Renal cortical epithelial cell (primary cell): ENCODE measurements at regions not wholly inside any gene's neighbourhood (a gene's known extent, or its start where the extent isn't known, plus 50 kb on each side); places are given as distances from the start of the nearest gene placed in this dataset.

Experiments used
- DNase-seq: peaks from one replicate; pipeline ENCODE4 v3.0.0-alpha.2; 2011; ENCODE audit warnings: low read depth

DNA sequence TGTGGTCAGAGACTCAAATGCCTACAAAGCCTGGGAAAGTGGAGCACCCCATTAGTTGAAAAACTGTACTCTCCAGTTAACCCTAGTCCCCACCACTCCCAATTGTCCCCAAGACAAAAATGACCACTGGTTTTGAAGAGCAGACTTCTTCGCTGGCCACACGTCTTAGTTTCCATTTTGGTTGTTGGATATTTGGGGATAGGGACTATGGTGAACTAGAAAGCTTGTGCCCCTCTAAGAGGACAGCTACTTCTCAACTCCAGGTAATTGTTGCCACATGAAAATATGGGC lies 109.4 kb upstream of the SPRY4 start:
- DNase-seq, result no peak

DNA sequence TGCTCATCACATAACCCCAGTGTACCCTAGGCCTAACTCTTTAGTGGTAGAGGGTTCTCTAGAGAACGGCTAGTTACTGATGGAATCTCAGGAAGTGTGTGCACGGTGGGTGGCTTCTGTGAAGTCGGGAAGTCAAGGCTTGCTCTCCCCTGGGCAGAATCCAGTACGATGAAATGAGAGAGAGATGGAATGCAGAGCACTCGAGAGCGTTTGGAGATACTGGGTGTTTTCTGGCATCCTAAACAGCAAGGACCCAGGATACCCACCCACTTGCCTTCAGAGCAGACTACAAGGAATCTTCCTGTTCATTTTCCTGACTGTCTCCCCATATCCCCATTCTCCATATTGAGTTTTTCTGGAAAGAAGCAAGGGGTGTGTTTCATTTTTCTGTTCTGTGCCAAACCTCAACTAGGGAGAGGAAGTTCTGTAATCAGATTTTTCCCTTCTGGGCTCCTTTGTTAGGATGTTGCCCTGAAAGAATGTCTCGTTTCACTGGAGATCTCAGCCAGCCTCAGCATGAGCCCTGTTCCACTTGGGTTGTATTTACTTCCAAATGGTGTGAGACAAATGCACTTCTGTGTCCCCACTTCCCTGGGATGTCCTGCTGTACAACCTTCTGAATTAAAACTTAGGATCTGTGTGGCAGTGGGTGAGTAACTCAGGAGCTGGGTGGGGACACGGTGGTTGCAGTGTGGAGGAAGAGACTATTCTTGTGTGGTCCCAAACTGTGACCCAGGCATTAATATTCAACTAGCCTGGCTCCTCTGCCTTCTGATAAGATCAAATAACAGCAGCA lies 108.9 kb upstream of the SPRY4 start:
- peak; percentile 43 for DNase-seq

DNA sequence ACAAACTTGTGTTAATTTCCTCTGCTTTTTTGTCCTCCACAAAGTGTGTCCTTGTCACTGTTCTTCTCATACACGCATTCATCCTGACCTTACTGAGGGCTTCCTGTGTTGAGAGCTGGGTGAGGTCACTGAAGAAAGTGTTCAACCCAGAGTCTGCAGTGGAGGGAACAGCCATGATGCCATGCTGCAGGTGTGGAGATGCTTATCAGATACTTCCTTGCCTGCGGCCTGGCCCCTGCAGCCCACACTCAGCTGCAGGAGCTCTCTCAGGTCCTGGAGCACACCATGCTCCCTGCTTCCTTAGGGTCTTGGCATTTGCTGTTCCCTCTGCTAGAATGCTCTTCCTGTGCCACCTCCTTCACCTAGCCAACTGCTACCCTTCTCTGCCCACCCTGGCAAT lies 108.1 kb upstream of the SPRY4 start:
- no peak for DNase-seq

DNA sequence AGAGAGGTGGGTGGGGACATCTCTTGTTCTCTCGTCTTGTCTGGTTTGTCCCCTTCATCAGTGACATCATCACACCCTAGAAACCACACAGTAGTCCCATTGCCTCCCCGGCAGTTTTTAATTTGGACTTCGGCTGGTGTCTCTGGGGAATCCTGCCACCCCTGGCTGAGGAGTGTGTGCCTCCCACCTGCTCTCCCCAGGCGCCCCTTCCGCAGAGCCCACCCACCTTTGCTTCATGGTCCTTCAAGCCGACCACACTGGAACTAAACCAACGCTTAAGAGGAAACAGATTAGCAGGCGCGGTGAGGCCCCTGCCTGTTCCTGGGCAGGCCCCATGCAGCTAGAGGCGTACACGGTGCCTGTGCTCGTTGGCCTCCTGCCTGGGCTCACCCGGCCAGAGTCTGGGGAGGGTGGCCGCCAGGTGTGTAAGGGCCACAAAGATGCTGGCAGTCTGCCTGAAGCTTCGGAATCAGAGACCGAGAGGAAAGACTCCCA lies 107.6 kb upstream of the SPRY4 start:
- DNase-seq, result no peak

DNA sequence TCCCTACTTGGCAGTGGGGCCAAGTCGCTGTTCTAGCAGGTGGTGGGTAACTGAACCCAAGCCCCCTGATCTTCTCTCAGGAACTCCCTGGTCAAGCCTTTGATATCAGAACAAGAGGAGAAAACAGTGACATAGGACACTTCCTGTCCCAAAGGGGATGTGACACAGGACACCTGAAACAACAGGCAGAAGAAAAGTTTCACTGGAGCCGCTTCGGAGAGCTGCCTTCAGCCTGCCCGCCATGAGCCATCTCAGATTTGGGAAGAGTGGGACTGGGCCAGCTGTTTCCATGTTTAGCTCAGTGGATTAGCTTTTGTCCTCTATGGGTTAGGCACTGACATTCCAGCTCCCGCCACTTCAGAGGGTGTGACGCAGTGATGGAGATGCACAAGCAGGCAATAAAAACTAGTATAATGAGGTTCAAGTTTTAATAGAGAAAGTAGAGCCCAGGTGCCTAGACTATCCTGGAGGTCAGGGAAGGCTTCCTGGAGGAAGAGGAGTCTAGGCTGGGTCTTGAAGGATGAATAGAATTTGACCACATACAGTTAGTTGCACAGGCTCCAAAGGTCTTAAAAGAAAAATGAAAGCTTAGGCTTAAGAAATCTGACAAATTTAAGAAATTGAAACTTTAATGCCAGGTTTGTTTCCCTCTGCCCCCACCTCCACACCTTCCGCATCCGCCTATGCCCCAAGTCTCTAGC lies 104.1 kb upstream of the SPRY4 start:
- no peak for DNase-seq

DNA sequence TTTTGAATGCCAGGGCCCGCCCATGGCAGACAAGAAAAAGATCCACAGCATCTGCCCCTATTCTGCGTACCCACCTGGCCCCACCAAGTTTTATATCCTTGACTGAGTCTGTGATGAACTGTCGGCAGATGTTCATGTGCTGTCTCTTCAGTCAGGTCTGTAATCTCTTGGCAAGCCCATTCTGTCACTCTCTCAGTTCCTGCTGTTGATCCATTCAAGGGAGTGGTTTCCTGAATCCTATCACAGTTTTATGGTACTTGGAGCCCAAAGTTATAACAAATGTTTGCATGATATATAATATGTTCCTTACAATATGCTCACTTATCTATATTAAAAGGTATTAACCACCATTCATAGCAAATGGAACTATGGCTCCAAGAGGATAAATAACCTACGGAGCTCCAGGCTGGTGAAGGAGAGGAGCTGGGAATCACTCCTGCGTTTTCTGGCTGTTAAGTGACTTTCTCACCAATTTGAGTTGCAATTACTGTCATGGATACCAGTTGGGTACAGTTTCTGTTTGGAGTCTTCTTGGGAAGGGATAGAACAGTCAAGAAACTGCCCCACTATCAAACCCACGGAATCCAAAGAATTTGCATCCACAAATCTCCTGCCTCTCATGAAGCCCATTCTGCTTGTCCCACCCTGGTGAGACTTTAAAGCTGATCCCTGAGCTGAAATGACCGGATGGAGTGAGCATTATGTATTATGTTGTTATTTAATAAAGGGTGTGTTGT lies 103.4 kb upstream of the SPRY4 start:
- no peak for DNase-seq

DNA sequence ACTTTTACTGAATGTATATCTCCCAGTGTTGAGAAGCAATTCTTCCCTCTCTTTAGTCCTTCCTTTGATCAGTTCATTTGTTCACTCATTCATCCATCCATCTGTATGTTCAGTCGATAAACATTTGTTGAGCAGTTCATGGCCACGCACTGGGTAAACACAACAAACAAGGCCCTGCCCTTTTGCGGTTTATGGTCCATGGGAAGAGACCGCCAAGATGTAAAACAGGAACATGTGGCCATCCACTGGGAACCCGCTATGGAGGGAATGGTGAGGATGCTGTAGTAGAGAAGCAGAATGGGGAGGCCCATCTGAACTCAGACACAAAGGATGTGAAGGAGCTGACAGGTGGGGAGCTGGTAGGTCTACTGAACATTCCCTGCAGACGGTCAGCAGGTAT lies 102.7 kb upstream of the SPRY4 start:
- no peak for DNase-seq

DNA sequence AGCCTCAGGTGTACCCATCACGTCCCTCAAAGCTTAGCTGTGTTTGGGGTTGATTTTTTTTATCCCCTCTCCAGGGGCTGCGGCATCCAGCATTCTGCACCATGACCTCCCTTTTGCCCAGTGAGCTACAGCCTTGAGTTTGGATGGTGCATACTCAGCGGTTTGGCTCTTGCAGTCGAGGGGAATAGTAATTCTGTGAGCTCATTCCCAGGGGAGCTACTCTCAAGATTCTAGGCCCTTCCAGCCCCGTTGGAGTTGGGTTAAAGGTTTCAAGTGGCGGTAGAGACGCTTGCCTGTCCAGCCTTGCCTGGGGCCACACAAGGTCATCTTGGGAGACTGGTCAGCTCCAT lies 102.2 kb upstream of the SPRY4 start:
- no peak for DNase-seq

DNA sequence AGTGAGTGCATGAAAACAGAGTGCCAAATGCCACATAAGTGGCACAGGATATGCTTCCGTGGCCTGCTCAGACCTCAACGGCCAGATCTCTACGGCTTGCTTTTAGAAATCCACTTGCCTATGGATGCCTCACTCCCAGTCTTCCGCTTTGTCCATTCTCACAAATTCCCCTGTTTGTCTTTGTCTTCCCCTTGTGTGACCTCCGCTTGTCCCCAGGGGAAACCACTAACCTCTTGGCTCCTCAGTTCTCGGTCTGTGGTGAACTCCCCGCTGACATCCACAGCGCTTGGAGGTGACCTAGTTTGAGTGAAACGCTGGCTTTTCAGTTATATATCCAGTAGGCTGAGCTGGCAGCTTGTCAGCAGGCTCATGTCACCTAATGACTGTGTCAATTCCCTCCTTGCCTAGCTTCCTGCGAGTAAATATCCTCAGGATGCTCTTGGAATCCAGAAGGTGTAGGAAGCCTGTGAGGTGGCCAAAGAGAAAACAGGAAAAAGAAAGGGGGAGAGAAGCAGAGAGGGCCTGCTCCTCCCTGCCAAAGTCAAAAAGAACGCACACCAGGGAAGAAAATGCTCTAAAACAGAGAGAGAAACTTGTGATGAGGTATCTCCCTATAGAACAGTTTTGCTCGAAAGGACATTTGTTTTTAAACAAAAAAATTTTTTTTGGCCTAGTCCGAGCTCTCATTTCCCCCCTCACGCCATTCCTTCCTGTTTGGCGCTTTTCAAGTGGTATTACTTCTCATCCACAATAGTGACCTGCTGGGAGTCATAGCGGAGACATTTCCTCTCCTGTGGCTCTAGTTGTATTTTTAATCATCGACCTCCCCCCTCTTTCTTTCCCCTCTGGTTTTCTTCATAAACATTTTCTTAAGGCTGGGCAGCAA lies 101.6 kb upstream of the SPRY4 start:
- DNase-seq, result no peak

DNA sequence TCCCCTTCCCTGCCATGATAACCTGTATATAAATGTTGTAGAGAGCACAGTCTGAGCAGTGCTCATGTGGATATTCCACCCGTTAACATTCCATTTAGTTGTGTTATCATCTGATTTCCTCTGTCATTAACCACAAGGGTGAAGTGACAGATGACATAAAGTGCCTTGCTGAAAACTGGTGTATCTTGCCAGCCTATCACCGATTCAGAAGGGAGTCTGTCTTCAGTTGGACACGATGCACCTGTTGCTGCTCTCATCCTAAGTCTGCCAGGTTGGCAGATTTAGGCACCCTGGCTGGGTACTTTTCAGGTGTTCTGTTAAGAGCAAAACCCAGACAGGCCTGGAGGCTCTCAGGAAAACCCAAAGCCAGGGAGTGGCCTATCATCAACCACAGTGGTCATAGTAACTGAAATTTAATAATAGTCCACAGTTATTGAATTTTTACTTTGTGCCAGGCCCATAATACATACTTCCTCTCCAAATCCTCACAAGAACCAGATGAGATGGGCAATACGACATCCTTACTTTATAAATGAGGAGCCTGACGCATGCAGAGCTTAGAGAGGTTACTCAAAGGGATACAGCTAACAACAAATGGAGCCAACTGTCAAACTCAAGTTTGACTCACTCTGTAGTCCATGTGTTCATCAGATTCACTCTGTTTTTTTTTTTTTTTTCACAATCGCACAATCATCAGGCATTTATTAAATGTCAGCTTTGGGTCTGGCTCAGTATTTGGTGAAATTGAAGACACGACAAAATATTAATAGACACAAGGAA lies 100.7 kb upstream of the SPRY4 start:
- DNase-seq, result no peak

DNA sequence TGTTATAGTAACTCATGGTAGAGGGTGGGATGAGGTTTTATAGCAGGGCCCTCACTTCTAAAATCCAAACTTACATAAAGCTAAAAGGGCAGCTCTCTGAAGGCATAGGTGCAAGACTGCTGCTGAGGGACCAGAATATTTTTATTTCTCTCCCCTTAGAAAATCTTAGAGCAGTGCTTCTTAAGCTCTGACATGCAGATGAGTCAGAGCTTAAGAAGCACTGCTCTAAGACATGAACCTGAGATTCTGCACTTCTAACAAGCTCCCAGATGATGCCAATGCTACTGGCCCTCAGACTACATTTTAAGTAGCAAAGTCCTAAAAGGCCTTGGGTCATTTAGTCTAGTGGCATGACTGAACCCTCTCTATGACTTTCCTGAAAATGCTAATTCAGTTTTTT lies 97.6 kb upstream of the SPRY4 start:
- DNase-seq, result peak; percentile 79

DNA sequence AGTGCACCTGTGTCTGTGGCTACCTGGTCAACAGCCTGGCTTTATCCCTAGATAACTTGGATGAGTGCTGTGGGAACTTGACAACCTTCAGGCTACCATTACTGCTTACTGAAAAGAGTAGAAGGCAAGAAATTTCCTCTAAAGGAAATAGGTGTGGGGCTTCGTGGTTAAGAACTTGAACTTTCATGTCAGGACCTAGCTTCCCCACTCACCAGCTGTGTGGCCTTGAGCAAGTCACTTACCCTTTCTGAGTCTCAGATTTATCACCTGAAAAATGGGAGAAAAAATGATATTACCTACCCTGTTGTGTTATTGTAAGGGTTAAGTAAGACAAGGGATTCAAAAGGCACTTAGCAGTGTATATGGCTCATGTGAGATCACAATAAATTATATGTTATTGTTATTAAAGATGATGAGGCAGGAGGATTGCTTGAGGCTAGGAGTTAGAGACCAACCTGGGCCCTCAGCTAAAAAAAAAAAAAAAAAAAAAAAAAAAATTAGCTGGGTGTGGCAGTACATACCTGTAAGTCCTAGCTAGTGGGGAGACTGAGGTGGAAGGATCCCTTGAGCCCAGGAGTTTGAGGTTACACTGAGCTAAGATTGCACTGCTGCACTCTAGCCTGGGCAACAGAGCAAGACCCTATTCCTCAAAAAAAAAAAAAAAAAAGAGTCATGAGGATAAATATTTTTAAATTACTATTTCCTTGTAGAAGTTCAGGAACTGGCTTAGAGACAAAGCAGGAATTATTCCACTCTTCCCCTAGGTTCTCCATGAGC lies 97.0 kb upstream of the SPRY4 start:
- no peak for DNase-seq

DNA sequence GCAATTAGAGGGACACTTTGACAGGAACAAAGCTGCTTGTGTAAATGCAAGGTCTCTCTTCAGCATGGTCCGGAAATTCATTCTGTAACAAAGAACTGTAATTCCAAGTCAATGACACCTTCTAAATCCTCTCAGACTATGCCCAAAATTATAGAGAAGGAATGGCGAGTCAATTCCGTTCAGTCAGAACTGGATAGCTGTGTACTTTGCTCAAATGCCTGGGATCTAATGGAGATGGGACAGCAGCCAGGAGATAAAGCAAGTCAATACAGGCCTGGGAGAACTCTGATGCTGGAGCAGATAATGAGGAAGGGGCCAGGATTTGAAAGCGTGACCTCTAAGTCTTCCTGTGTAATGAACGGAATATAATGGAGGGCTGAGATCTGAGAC lies 96.4 kb upstream of the SPRY4 start:
- no peak for DNase-seq

DNA sequence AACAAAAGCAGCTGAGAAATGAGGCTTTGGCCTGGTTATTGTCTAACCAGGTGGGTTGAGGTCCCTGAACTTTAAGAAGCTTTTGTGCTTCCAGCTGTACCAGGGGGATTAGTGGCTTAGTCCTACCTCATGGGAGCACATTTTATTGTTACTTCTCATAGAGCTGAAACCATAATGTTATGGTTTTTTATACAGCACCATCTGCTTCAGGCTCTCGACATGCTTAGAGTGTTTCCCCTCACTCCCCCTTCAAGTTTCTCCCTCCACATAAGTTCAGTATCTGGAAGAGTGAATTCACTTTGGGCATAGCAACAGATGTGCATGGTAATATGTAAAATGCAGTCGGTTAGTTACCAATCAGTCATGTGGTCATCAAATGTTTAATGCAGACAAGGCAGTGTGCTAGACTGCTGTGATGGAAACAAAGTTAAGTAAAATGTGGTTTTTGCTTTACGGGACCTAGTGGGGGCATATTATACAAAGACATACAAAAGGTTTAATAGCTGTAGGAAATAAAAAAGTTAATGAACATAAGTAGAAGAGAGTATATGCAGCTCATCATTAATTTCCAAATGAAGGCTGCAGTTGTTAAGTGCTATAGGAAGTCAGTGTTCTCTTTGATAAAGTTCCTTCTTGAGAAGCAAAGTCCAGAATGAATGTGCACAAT lies 95.9 kb upstream of the SPRY4 start:
- DNase-seq, result no peak

DNA sequence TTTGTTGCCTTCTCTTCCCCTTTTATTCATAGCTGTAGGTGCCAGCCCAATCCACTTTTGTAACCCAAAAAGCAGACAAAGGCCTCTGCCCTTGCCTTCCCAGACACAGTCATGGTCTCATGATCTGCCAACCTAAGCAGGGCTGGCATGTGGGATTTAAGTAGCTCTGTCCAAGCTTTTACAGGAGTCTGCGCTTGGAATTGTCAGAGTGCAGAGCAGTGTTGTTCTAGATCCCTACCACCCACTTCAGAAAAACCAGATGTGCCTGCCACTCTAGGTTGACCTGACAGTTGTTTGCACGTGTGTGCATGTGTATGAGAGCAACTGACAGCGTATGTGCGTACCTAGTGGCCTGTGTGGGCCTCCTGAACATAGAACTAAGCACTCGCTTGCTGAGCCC lies 87.8 kb upstream of the SPRY4 start:
- DNase-seq, result no peak

DNA sequence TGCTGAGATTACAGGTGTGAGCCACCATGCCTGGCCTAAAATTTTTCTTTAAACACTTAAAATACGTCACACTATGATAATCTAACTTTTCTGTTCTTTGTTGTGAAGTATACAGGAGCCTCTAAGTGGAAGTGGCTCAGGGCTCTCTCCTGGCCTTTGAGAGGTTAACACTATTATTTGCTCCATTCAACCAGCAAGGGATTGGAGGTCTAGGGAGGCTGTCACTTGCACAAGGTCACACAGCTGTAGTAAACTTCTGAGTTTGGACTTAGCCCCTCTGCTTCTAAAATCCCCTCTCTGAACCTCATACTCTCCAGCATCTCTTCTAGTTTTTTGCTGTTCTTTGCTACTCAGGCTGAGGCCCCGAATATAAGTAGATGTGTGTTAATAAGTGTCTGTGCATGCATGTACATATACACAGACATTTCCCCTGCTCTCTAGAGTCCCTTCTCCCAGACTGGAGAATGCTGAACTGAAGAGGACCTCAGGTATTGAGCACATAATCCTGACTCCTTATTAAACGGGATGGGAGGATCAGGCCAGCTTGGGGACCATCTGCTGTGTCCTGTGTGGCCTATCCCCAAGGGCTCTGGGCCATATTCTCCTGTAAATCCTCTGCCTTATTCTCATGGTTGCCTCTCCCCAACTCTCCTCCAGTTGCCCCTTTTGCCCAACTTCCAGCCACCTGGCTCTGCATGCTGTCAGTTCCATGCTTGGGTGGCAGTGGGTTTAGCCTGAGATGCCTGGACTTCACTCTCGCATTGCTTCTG lies 87.0 kb upstream of the SPRY4 start:
- no peak for DNase-seq

DNA sequence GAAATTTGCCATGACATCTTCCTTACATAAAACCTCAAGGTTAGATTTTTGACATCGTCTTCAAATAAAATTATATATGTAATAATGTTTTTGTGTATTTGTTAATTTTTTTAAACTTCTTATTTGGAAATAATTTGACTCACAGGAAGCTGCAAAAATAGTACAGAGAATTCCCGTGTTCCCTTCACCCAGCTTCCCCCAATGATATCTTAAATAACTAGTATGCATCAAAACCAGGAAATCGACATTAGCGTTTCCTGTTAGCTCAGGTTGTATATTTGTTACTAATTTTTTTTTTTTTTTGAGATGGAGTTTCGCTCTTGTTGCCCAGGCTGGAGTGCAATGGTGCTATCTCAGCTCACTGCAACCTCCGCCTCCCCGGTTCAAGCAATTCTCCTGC lies 86.3 kb upstream of the SPRY4 start:
- no peak for DNase-seq

DNA sequence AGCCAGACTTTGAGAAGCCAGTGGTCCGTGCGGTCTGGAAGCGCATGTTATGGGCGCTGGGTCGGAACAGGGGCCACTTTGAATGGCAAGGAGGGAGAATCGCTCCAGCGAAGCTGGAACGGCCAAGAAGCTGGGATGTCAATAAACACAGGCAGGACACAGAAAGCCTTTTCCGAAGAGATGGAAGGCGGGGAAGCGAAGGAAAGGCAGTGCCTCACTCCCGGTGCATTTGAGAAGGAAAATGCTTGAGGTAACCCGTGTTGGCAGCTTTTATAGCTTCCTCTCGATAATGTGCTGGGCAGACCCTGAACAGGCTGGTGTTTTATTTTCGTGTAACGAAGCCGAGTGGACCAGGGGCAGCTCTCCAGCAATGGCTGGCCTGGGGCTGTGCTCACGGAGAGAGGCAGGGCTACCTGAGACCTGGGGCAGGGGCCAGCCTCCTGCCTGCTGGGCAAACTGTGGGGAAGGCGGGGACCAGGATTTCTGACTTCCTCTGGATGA lies 84.2 kb upstream of the SPRY4 start:
- DNase-seq, result peak; percentile 38

DNA sequence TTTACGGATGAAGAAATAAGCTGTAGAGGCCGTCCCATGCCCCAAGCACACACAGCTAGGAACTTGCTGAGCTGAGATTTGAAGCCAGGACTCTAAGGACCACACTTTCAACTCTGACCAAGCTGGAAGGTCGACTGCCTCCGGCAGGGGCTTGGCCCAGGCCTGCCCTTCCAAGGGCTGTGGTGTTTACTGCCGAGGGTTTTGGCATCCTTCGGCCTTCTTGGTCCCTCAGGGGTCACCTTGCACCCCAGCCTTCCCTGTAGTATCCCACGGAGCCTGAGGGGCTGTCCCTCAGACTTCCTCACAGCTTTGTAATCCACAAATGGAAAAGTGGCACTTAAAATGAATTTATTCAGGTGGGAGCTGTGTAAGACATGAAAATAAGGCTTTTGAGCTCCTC lies 83.7 kb upstream of the SPRY4 start:
- DNase-seq, result no peak
